Muscle of leg (tissue), 3 donors: ENCODE measurements at regions not wholly inside any gene's neighbourhood (a gene's known extent, or its start where the extent isn't known, plus 50 kb on each side); places are given as distances from the start of the nearest gene placed in this dataset.
"Not testable (repeated sequence)": the region's sequence is repeated elsewhere in the genome, so short reads cannot be mapped to it uniquely, and the experiment has no call there.

Experiments used
- DNase-seq: peaks from one replicate; pipeline ENCODE4 v3.0.0; 2013
- H3K27ac ChIP-seq: one replicate; pipeline ENCODE4 v1.5.1; 2013; ENCODE audit warnings: mild to moderate bottlenecking, low read length, control low read depth
- H3K27me3 ChIP-seq: one replicate; pipeline ENCODE4 v1.6.1; 2013; ENCODE audit warnings: low read length; ENCODE audit not compliant: control insufficient read depth, insufficient read depth
- H3K36me3 ChIP-seq: one replicate; pipeline ENCODE4 v1.6.1; 2013; ENCODE audit warnings: low read length; ENCODE audit not compliant: control insufficient read depth, insufficient read depth
- H3K4me1 ChIP-seq: one replicate; pipeline ENCODE4 v1.6.1; 2013; ENCODE audit warnings: low read length; ENCODE audit not compliant: control insufficient read depth, insufficient read depth
- H3K4me3 ChIP-seq: one replicate; pipeline ENCODE4 v1.5.1; 2013; ENCODE audit warnings: low read length, control low read depth
- H3K9me3 ChIP-seq: replicated peaks from 2 replicates; pipeline ENCODE4 v1.6.1; 2013; ENCODE audit warnings: low read depth, low read length; ENCODE audit not compliant: control insufficient read depth
- whole genome bisulfite sequencing: methylation state at CpG from one replicate; pipeline ENCODE4 v1.1.5; 2013; ENCODE audit warnings: missing lambda C conversion rate; ENCODE audit not compliant: insufficient coverage; 5-methylcytosine and 5-hydroxymethylcytosine counted together

GRCh38 chr17:21770466-21771446, 78.4 kb downstream of the KCNJ18 start:
- H3K4me3 ChIP-seq, H3K27me3 ChIP-seq, DNase-seq, H3K36me3 ChIP-seq, H3K27ac ChIP-seq, H3K4me1 ChIP-seq: not testable (repeated sequence)
- peaks cover 12% of the 10 kb centered on the region for H3K9me3 ChIP-seq
- 27% methylated on average over 8 of the region's 70 CpGs for WGBS

- H3K27me3 ChIP-seq = no peaks in the 10 kb centered on the region
- no peaks in the 10 kb centered on the region for H3K4me1 ChIP-seq
- no peaks in the 10 kb centered on the region for H3K36me3 ChIP-seq
- no peak for DNase-seq
- H3K9me3 ChIP-seq = peaks cover 12% of the 10 kb centered on the region
- H3K4me3 ChIP-seq = no peak overlapping the region
- 71% methylated on average over 4 of the region's 4 CpGs for WGBS
- H3K27ac ChIP-seq = no peak overlapping the region
Measured at GRCh38 chr17:21772321-21772720, 80.0 kb downstream of the KCNJ18 start.

GRCh38 chr17:21772991-21773713, 80.8 kb downstream of the KCNJ18 start:
- 87% methylated on average over 7 of the region's 15 CpGs for WGBS
- not testable (repeated sequence) for DNase-seq, H3K27me3 ChIP-seq, H3K9me3 ChIP-seq, H3K27ac ChIP-seq, H3K36me3 ChIP-seq, H3K4me3 ChIP-seq, H3K4me1 ChIP-seq

DNA sequence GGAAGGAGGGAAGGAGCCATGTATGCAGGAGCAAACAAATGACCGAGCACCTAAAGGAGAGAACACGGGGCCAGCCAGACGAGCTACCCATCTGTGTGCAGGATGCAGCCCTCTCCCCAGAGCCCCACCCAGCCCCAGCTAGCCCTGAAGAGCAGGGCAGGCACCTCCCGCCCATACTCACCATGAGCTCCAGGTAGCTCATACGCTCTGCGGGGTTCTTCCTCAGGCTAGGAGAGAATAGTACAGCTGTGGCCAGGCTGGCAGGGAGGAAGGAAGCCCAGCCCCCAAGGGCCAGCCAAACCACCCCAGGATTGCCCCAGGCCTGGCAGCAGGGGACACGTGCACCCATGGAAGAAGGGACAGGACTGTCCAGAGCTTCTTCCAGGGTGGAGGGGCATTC, 81.9 kb downstream of the KCNJ18 start:
- no peaks in the 10 kb centered on the region for H3K36me3 ChIP-seq
- H3K4me3 ChIP-seq = no peak overlapping the region
- H3K27me3 ChIP-seq = no peaks in the 10 kb centered on the region
- H3K27ac ChIP-seq = no peak overlapping the region
- no peaks in the 10 kb centered on the region for H3K4me1 ChIP-seq
- WGBS = 87% methylated on average over 5 of the region's 7 CpGs
- H3K9me3 ChIP-seq = peaks cover 7% of the 10 kb centered on the region
- no peak for DNase-seq

GRCh38 chr17:21775566-21775965, 83.2 kb downstream of the KCNJ18 start:
- not testable (repeated sequence) for DNase-seq, H3K4me1 ChIP-seq, H3K27me3 ChIP-seq, H3K4me3 ChIP-seq, H3K36me3 ChIP-seq, H3K27ac ChIP-seq, H3K9me3 ChIP-seq
- WGBS = 80% methylated on average over 2 of the region's 8 CpGs

GRCh38 chr17:21776921-21777320, 84.6 kb downstream of the KCNJ18 start:
- not testable (repeated sequence) for H3K4me1 ChIP-seq

DNA sequence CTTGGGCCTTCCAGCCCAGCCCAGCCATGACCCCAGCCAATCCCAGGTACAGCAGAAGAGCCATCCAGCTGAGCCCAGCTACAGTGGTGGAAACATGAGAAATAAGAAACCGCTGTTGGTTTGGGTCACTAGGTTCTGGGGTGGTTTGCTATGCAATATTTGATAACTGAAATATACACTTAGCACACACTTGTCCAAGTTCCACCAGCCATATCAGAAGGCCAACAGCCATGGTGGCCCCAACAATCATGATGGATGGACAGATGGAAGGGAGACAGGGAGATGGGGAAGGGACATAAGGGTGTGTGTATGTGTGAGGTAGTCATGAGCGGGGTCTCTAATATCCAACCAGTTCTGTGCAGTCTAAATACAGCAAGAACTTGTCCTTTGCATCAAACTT, 86.5 kb downstream of the KCNJ18 start:
- not testable (repeated sequence) for H3K4me1 ChIP-seq, H3K36me3 ChIP-seq, H3K27ac ChIP-seq, H3K9me3 ChIP-seq, DNase-seq, H3K4me3 ChIP-seq, H3K27me3 ChIP-seq
- no CpG with 5 or more reads among the region's 2 CpGs for WGBS

More at GRCh38 chr17:21776921-21777320, 84.6 kb downstream of the KCNJ18 start:
- H3K36me3 ChIP-seq, H3K27ac ChIP-seq, DNase-seq, H3K9me3 ChIP-seq, H3K4me3 ChIP-seq, H3K27me3 ChIP-seq: not testable (repeated sequence)
- no CpG with 5 or more reads among the region's 12 CpGs for WGBS

- H3K27me3 ChIP-seq = not testable (repeated sequence)
- WGBS = no CpG with 5 or more reads among the region's 8 CpGs
Measured at GRCh38 chr17:21780293-21780888, 88.1 kb downstream of the KCNJ18 start.

DNA sequence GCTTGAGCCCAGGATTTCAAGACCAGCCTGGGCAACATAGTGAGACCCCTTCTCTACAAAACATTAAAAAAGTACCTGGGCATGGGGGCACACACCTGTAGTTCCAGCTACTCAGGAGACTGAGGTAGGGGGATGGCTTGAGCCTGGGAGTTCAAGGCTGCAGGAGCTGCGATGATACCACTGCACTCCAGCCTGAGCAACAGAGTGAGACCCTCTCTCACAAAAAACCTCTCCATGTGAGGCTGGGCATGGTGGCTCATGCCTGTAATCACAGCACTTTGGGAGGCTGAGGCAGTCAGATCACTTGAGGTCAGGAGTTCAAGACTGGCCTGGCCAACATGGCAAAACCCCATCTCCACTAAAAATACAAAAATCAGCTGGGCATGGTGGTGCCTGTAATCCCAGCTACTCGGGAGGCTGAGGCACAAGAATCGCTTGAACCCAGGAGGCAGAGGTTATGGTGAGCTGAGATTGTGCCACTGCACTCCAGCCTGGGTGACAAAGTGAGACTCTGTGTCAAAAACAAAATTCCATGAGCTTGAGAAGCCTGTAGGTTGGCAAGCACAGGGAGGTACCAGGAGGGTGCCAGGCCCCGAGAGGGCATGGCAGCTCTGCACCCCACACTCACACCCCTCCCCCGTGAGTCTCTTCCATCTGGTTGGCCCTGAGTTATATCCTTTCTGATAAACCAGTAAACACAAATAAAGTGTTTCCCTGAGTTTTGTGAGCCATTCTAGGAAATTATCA, 88.8 kb downstream of the KCNJ18 start:
- DNase-seq, H3K4me3 ChIP-seq, H3K36me3 ChIP-seq, H3K27me3 ChIP-seq, H3K4me1 ChIP-seq, H3K9me3 ChIP-seq, H3K27ac ChIP-seq: not testable (repeated sequence)
- WGBS = no CpG with 5 or more reads among the region's 5 CpGs

More at GRCh38 chr17:21780293-21780888, 88.1 kb downstream of the KCNJ18 start:
- H3K9me3 ChIP-seq, DNase-seq, H3K4me1 ChIP-seq, H3K36me3 ChIP-seq, H3K4me3 ChIP-seq, H3K27ac ChIP-seq: not testable (repeated sequence)

GRCh38 chr17:21781666-21782024, 89.3 kb downstream of the KCNJ18 start:
- not testable (repeated sequence) for DNase-seq, H3K36me3 ChIP-seq, H3K4me1 ChIP-seq, H3K4me3 ChIP-seq, H3K9me3 ChIP-seq, H3K27ac ChIP-seq, H3K27me3 ChIP-seq
- whole genome bisulfite sequencing = 58% methylated on average over 2 of the region's 9 CpGs
